GM13977 (cell line): ENCODE measurements at regions not wholly inside any gene's neighbourhood (a gene's known extent, or its start where the extent isn't known, plus 50 kb on each side); places are given as distances from the start of the nearest gene placed in this dataset.

Source experiments
- DNase-seq: peaks from one replicate; pipeline ENCODE4 v3.0.0; 2012; ENCODE audit warnings: low spot score
- CTCF ChIP-seq: IDR thresholded peaks from 2 replicates; pipeline ENCODE4 v1.5.1; 2012; ENCODE audit warnings: mild to moderate bottlenecking, control low read depth; ENCODE audit not compliant: insufficient read depth; ENCODE audit errors: extremely low read depth, missing control alignments
- in situ Hi-C: fragments of 300-500 bp; cut with MboI; formaldehyde crosslinking; loops from one replicate; pipeline ENCODE4 v1.12.0; 2022; ENCODE audit warnings: low sequenced_read_pairs, low pct_unique_long_range_greater_than_20kb, mixed read lengths, inconsistent platforms; ENCODE audit not compliant: unreplicated experiment

DNA sequence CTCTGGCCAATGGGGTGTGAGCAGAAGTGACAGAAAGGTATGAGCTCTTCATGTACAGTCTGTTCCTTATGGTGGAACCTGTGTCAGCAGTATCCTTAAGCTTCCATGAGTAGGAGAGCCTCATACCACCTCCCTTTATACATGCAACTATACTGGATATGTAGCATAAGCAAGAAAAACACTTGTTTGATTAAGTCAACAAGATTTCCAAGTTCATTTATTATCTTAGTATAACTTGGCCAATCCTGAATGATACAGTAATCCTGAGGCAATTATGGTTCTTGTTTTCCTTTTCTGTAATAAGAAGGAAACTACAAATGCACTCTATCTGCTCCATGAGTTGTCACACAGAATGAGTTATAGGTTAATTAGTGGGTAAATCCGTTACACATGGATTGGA is 409.6 kb upstream of the ID4 start:
- in situ Hi-C loops, result no loop called here
- TF ChIP-seq CTCF, result no peak
- DNase-seq, result no peak

GRCh38 chr6:19432966-19433498 is 404.1 kb upstream of the ID4 start:
- no peak for TF ChIP-seq CTCF
- in situ Hi-C loops, result no loop called here
- DNase-seq, result no peak

DNA sequence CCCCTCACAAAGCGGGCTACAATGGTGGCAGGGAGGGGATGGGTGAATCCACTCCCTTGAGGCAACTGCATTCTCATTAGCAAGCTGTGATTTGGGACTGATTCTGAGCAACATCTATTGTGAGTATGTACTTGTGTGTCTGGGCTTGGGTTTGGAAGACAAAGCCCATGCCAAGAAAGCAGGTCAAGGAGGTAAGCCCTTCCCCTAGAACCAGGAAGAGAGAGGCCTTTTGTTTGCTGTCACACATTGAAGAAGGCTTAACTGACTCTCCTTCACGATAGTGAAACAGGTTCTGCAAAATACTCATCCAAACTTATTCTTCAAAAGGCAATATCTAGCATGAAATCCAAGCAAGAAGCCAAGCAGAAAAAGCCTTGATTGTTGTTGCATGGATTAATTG is 403.1 kb upstream of the ID4 start:
- no peak for TF ChIP-seq CTCF
- in situ Hi-C loops, result no loop called here
- DNase-seq, result no peak

GRCh38 chr6:19435755-19436154 is 401.4 kb upstream of the ID4 start:
- TF ChIP-seq CTCF, result no peak
- in situ Hi-C loops, result no loop called here
- no peak for DNase-seq

GRCh38 chr6:19438566-19439353 is 398.4 kb upstream of the ID4 start:
- DNase-seq, result no peak
- in situ Hi-C loops, result no loop called here
- no peak for TF ChIP-seq CTCF

DNA sequence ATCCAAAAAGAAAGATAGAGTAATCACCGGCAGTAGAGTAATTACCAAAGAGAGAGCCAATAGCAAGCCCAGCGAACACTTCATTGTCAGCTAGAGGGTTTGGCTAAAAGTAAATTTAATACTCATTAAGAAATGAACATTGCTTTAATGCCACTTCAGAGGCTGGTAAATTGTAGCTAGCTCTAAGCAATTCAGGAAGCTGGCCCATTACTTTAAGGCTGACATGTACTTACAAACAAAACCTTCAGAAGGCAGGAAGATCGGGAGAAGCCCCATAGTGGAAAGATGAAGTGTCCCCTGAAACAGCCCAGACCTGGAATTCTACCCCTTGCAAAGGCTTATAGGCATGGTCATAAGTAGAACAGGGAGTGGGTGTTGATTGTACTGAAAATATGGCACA is 396.6 kb upstream of the ID4 start:
- no peak for TF ChIP-seq CTCF
- no peak for DNase-seq
- in situ Hi-C loops, result no loop called here
